NCI-H510A (cell line): ENCODE measurements at regions not wholly inside any gene's neighbourhood (a gene's known extent, or its start where the extent isn't known, plus 50 kb on each side); places are given as distances from the start of the nearest gene placed in this dataset.

Source experiments
- DNase-seq: peaks from one replicate; lab custom pipeline; 2025; lab: John Stamatoyannopoulos, UW

DNA sequence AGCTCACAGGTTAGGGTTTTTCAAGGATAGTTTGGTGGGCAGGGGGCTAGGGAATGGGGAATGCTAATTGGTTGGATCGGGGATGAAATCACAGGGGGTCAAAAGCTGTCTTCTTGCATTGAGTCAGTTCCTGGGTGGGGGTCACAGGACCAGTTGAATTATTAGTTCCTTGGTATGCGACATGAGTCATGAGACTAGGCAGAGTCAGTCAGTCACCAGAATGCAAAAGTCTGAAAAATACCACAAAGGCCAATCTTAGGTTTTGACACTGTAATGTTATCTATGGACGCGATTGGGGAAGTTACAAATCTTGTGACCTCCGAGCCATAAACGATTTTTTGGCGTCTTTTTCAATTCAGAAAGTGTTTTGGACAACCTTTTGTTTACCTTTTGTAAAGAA, 101.2 kb downstream of the ZNF519 start:
- no peak for DNase-seq

DNA sequence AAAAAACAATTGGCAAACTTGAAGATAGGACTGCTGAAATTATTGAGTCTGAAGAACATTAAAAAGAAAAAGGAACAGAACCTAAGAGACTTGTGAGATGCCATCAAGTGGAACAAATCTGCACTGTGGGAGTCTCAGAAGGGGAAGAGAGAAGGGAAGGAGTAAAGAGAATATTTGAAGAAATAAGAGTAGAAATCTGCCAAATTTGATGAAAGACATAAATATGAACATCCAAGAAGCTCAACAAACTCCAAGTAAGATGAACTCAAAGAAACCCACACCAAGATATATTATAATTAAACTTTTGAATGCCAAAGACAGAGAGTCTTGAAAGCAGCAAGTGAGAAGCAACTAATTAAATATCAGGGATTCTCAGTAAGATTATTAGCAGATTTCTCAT, 102.7 kb downstream of the ZNF519 start:
- no peak for DNase-seq

DNA sequence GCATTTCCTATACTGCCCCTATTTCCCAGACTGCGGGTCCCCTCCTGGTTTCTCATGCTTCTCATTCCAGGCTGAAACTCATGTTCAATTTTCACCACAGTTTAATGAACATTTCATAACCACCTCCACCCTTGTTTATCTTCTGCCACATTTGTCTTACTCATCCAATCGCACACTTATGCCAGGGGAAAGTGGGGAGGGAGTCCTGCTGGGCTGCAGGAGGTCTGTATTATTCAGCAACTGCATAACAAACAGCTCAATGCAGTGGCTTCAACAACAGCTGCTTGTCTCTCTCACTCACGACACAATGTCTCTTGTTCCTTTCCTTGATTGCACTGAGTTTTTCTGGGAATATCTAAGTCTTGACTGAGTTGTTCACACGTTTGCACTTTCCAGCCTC, 106.0 kb downstream of the ZNF519 start:
- DNase-seq = no peak

DNA sequence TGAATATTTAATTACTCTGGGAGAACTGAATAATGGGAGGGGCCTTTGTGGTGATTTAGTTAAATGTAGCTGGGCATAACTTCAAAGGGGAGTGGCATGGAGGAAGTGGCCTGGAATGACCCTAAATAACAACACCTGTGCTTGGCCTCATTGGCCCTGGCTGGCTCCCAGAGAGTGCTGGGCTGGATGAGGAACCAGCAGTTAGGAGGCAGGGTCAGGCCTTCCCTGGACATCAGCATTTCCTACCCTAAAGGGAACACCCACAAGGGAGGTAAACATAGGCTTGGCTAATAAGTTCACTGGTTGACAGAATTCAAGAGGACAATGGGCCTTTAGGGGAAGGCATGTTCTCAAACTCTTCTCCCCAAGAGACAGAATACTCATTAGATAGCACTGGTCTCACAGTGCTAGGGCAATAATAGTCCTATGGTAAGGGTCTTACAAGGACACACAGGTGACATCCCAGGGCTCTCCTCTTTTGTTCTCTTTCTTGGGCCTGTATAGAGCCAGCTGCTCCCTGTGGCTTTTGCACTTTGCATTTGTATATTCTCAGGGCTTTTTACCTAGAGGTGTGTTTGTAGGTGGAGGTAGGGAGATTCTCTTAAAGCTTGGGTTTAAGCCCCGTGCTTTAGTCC, 106.8 kb downstream of the ZNF519 start:
- no peak for DNase-seq

DNA sequence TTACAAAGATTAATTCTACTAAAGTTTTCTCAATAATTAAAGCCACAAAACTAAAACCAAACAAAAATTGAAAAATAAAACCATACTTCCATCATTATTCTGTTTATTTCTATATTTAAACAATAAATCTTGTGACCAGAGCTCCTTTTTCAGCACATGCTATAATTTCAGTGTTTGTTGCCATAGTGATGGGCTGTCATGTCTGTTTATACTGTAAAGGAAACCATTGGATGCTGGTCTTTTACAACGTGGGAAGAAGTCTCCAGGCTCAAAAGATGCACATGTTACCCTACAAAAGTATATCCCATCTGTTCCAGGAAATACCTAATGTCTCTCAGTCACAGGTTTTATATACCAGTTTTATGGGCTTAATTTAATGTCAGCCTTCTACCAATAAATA, 100.1 kb upstream of the MC2R start:
- DNase-seq = no peak

DNA sequence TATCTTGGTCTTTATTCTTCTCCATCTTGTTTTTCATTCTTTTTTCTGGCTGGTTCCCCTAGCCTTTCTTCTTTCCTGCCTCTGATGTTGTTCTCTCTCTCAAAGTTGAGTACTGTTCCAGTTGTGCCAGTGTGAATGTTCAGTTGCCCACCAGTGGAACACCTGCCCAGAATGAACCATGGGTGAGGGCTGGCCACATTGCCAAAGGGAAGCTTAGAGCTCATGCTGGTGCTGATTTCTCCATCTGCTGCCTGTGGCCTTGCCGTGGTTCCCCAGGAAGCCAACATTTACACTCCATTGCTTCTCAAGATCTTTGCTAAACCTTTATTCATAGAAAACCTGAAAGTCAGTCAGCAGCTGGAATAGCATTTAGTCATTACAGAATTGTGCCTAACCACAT, 99.1 kb upstream of the MC2R start:
- no peak for DNase-seq

DNA sequence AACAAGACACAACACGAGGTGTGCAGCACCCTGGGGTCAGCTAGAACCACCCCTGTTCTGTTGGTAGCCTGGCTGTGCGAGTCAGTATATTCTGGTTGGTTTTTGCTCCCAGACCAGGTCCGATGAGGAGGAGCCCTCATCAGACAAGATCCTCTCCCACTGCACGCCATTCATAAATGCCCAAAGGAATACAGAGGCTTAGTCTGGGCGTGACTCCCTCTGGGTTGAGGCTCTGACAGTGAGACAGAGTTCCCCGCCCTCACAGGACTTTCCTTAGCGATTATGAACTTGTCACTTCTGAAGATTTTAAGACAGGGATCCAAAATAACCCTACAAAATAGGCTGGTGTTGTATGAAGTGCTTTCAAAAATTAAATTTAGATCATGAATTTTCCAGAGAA, 85.5 kb upstream of the MC2R start:
- DNase-seq = no peak

DNA sequence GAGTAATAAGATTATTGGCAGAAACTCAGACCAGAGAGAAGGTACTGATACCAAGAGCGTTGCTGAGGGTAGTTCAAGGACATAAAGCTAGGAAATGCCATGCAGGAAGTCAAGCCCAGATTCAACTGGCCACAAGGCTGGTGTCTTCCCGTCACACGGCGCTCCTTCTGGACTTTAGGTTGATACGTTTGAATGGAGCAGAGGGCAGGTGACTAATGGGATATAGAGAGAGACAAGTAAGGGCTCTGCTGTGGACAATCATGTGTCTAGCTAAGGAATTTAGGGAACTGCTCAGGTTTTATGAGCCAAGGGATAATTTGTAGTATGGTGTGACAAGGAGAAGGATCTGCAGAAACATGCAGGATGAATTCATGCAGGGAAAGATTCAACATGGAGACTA, 83.9 kb upstream of the MC2R start:
- DNase-seq = no peak

DNA sequence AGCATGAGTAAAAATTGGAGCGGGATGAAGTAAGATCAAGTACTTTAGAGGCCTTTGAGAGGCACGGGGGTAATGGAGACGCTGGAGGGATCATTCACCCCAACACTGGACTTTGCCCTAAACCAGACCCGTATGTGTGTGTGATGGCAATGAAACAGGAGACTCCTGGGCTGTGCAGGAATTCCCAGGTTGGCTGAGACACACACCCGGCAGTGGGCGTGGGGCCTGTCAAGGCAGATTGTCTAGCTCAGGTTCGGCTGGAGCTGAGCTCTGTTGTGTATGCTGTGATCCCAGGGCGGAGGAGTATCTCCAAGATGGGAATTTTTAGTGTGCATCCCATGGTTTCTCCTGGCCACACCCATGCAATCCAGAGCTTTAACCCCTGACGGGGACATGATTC, 83.2 kb upstream of the MC2R start:
- DNase-seq = no peak

DNA sequence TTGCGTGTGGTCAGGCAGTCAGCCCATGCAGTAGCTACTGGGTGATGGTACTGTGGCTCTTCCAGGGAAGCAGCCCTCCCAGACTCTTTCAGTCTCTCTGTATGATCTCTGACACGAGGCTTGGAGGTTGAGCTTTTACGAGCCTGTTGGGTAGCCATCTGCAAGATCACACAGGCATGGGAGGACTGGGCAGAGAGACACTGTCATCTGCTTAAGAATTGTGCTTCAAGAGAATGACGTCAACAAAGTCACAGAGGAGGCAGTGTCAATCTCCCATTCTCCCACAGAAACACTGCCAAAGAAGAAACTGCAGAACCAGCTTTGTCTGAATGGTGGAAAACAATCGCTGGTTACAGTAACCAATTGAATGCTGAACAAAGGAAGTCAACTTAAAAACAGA, 78.4 kb upstream of the MC2R start:
- DNase-seq = no peak

DNA sequence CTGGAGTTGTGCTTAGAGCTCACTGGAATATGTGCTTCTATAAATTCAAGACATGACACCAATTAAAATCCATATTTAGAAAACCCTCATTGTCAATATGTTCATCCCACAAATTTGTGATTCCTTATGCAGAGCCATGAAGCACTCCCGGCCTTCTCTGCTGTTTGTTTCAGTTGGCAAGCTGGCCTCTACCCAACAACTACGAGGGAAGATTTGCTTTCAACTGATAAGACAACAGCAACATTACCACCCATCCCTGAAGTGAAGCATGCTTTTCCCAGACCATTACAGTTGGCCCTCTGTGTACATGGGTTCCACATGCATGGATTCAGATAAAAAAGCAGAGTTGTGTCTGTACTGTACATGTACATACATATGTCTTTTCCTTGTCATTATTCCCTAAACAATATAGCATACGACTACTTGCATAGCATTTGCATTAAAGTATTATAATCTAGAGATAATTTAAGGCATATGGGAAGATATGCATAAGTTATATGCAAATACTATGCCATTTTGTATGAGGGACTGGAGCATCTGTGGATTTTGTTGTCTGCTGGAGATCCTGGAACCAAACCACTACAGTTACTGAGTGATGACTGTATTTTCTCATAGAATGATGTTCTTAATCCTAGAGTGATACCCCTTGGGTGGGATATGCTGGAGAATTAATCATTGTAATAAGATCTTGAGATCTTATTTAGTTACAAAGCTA, 77.6 kb upstream of the MC2R start:
- DNase-seq = no peak

DNA sequence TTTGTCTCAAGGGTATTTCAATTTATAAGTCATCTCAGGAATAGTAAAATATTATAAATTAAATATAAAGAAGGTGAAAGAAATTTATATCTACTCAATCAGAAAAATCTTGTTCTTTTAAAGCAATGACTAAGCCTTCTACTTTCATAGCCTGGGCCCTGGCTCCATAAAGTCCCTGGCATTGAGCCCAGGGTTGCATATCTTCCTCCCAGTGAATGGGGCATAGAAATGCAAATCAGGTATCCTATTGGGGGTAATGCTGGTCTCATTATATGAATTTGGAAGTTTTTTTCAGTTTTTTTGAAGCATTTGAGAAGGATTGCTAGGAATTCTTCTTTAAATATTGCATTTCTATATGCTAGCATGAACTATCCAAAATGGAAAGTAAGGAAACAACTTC, 73.9 kb upstream of the MC2R start:
- DNase-seq = no peak

DNA sequence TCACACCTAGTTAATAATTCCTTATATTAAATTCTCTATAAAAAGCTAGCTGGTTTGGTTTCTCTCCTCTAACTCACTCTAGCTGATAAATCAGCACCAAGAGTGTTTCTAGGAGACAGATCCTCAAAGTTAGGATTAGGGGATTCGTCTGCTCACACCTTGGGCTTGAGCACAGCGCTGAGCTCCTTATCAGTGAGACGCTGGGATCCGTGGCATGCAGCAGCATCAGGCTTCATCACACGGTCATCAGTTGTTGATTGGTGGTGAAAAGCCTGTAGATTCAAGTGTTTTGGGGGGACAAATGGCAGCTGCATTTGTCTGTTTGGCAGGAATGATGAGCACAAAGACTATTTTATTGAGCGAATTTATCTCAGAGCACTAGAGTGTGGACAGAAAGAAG, 72.6 kb upstream of the MC2R start:
- no peak for DNase-seq

DNA sequence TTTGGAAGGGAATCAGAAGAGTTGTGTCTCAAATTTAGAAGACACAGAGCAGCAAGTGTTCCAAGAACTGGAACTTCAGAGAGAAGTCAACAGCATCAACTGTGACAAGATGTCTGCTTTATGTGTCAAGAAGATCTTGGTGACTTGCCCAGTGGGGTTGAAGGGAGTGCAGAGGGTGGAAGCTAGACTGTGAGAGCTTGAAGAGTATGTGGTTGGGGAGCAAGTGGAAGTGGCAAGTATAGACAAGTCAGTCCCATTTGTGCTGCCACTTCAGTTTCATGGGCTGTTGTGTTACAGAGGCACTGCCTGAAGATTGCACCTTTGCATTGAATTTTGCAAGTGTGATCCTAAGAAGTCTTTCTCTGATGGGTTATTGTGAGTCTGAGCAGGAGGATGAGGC, 68.7 kb upstream of the MC2R start:
- peak; percentile 3 for DNase-seq

DNA sequence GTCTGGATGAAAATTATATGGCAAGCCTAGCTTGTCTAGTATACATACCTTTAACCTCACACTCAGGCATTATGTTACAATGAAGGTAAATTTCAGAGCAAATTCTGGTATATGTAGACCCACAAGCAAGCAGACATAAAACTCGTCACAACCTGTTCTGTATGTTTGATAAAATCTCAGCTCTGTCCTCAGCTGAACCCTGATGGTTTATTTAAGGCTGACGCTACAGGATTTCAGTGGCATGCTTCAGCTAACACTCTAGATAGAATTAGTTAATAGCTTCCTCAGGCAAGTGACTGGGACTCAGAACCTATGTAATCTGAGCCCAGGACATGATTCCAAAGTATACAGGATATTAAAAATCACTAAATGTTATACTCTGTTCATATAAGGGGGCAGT, 68.2 kb upstream of the MC2R start:
- DNase-seq = peak; percentile 6

DNA sequence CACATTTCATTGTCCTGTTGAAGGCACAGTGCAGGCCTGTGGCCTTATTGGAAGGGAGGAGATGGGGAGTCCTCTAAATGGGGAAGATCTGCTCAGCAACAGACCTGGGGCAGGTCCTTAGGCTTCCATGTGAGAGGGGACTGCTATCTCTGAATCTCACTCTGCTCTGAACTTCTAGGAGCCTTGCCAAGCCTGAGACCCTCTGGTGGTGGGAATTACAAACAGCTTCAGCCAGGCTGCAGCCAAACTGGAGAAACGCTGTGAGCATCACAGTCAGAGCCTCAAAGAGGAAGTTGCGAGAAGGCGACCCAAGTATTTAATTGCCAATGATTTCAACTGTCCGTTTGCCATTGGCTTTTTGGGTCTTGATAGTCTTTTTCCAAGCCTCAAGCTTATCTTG, 66.8 kb upstream of the MC2R start:
- DNase-seq = no peak

DNA sequence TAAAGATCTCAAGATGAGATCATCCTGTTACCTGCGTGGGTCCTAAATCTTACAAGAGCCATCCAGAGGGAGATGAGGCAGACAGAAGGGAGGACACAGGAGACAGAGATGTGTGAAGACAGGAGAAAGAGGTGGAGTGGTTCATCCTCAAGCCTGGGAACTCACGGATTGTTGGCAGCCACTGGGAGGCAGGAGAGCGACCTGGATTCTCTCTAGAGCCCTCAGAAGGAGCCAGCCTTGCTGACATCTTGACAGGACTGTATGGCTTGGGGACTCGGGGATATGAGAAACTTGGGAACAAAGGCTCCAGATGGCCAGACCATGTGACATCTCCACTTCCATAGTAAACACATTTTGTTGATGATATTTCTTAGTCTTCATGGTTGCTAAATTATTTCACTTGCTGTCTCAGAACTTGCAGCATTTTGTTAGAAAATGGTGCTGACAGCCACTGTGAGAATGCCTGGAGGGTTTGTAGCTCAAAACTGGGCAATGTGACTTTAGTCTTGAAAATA, 57.8 kb upstream of the MC2R start:
- DNase-seq = no peak
